GM19351 (cell line): ENCODE measurements at regions not wholly inside any gene's neighbourhood (a gene's known extent, or its start where the extent isn't known, plus 50 kb on each side); places are given as distances from the start of the nearest gene placed in this dataset.
"Not testable (repeated sequence)": the region's sequence is repeated elsewhere in the genome, so short reads cannot be mapped to it uniquely, and the experiment has no call there.

Source experiments
- ATAC-seq: cut with Tn5 transposase; IDR thresholded peaks from one replicate; pipeline ENCODE4 v1.9.1; 2021; ENCODE audit warnings: mild to moderate bottlenecking, moderate library complexity; ENCODE audit not compliant: unreplicated experiment

DNA sequence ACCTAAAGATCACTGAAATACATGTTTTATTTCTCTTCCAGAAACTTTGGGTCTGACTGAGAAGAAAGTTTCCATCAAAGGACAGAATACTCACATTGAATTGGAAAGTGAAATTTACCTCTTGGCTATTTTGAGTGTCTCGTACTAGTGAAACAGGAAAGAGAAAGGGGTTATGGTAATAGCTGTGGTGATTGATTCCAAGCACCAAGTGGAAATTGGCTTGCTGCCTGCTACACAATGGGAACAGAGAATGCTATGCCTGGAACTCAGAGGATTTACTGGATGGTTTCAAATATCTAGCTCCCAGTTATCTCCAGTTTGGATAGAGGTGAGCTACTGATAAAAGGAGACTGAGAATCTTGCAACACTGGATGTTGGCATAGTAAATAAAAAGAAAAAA lies 492.8 kb upstream of the FSIP2 start:
- no peak for ATAC-seq

GRCh38 chr2:185246717-185247116 lies 491.9 kb upstream of the FSIP2 start:
- no peak for ATAC-seq

DNA sequence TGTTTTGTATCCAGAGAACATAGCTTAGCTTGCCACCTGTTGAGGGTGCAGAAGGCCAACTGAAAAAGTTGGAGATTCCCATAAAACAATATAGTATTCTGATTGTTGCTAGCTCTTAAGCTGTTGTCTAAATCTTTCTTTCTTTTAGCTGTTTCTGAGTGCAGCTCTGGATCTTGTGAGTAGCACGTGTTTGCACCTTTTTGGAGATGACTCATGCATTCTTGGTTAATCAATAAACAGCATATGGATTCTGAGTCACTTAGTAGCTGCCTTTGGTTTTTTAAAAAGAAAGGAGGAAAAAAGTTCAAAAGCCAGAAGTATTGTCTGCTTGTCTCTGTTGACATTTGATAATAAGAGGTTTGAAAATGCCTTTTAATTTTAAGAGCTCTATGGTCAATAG lies 483.0 kb upstream of the FSIP2 start:
- ATAC-seq, result no peak

DNA sequence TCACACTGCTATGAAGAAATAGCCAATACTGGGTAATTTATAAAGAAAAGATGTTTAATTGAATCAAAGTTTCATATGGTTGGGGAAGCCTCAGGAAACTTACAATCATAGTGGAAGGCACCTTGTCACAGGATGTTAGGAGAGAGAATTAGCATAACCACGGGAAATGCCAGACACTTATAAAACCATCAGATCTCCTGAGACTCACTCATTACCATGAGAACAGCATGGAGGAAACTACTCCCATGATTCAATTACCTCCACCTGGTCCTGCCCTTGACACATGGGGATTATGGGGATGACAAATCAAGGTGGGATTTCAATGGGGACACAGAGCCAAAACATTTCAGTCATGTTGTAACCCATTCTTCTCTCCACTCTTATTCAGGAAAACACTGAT lies 472.9 kb upstream of the FSIP2 start:
- ATAC-seq, result no peak

DNA sequence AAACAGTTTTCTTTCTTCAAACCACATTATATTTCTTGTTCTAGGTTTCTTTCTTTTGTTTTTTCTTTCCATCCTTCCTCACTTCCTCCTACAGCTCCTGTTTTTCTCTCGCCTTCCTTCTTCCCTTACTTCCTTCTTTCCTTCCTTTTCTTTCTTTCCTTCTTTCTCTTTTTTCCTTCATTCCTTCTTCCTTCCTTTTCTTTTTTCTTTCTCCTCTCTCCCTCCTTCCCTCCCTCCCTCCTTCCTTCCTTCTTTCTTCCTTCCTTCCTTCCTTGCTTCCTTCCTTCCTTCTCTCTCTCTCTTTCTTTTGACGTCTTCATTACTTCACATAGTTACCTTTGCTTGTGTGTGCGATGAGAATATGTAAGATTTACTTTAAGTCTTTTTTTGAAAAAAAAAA lies 470.0 kb upstream of the FSIP2 start:
- no peak for ATAC-seq

GRCh38 chr2:185274718-185275484 lies 463.7 kb upstream of the FSIP2 start:
- ATAC-seq, result no peak

- not testable (repeated sequence) for ATAC-seq
These were observed 462.6 kb upstream of the FSIP2 start for GRCh38 chr2:185275979-185276378.

GRCh38 chr2:185278761-185279160 lies 459.8 kb upstream of the FSIP2 start:
- ATAC-seq, result no peak

DNA sequence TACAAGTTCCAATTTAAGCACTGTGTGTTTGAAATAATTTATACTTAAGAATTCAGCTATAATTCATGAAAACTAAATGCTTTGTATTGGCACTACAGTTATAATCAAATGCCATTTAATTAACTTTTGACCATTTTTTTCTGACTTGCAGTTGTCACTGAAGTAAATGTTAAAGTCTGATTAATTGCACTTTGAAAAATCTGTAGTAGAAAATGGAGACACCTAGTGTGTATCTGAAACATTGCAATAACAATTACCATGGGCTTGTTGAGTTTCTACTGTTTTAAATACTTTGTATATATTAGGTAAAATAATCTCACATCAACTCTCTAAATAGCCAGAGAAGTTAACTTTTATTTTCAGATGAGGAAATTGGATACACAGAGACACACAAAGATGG lies 458.6 kb upstream of the FSIP2 start:
- no peak for ATAC-seq

DNA sequence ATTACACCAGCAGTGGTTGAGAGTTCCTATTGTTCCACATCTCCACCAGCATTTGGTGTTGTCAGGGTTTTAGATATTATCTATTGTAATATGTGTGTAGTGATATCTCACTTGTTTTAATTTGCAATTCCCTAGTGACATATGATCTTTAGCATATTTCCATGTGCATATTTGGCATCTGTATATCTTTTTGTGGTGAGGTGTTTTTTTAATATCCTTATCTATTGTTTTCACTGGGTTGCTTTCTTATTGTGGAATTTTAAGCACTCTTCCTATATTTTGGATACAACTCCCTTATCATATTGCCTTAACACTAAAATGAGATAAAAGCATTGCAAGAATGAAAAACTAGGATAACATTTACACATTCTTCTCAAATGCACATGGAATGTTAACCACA lies 453.9 kb upstream of the FSIP2 start:
- no peak for ATAC-seq

- ATAC-seq, result not testable (repeated sequence)
These were observed 448.6 kb upstream of the FSIP2 start for GRCh38 chr2:185290012-185290411.

DNA sequence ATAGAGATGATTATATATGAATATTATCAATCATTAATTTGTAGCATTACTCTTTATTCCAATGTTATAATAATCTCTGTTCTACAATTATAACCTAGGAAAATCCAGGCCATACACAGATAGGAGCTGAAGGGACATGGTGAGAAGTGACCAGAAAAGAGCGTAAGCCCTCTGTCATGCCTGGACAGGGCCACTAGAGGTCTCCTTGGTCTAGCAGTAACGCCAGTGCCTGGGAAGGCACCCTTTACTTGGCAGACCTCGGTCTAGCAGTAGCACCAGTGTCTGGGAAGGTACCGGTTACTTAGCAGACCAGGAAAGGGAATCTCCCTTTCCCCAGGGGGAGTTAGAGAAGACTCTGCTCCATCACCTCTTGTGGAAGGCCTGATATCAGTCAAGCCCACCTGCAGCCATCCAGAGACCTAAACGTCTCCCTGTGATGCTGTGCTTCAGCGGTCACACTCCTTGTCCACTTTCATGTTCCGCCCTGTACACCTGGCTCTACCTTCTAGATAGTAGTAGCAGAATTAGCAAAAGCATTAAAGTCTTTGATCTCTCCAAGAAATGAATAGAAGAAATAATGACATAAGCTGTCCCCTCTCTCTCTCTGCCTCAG lies 447.5 kb upstream of the FSIP2 start:
- ATAC-seq, result peak; percentile 99

GRCh38 chr2:185299867-185300266 lies 438.7 kb upstream of the FSIP2 start:
- ATAC-seq, result no peak

GRCh38 chr2:185306119-185306518 lies 432.5 kb upstream of the FSIP2 start:
- peak; percentile 50 for ATAC-seq

GRCh38 chr2:185316383-185316782 lies 422.2 kb upstream of the FSIP2 start:
- ATAC-seq, result peak; percentile 88

- no peak for ATAC-seq
These were observed 420.3 kb upstream of the FSIP2 start for GRCh38 chr2:185318271-185318724.

DNA sequence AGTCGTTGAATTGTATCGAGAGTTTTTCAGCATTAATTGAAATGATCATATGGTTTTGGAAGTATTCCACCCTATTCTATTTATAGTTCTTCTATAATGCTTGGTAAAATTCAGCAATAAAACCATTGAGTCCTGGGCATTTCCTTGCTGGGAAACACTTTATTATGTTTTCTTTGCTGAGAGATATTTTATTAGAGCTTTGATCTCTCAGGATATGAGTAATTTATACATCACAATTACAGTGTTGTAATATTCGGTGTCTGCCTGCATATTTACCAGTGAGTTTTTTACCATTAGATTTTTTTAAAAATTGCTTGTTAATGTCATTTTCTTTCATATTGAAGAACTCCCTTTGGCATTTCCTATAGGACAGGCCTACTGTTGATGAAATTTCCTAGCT lies 402.7 kb upstream of the FSIP2 start:
- no peak for ATAC-seq

DNA sequence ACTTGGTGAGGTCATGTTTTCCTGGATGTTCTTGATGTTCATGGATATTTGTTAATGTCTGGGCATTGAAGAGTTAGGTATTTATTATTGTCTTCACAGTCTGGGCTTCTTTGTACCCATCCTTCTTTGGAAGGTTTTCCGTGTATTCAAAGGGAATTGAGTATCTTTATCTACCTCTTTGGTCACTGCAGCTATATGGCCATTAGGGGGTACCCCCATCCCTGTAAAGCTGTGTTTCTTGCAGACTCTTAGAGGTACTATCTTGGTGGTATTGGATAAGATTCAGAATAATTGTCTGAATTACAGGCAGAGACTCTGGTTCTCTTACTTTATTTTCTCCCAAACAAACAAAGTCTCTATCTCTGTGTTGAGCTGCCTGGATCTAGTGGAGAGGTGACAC lies 401.6 kb upstream of the FSIP2 start:
- ATAC-seq, result no peak

GRCh38 chr2:185338104-185338503 lies 400.5 kb upstream of the FSIP2 start:
- ATAC-seq, result no peak

DNA sequence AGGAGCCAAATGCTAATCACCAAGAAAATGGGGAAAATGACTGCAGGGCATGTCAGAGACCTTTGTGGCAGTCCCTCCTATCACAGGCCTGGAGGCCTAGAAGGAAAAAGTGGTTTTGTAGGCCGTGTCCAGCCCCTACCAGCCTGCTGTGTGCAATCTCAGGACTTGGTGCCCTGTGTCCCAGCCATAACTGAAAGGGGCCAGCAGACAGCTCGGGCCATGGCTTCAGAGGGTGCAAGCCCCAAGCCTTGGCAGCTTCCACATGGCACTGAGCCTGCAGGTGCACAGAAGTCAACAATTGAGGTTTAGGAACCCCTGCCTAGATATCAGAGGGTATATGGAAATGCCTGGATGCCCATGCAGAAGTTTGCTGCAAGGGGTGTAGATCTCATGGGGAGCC lies 391.2 kb upstream of the FSIP2 start:
- no peak for ATAC-seq

GRCh38 chr2:185360776-185361175 lies 377.8 kb upstream of the FSIP2 start:
- ATAC-seq, result no peak

GRCh38 chr2:185372188-185372587 lies 366.4 kb upstream of the FSIP2 start:
- ATAC-seq, result no peak

DNA sequence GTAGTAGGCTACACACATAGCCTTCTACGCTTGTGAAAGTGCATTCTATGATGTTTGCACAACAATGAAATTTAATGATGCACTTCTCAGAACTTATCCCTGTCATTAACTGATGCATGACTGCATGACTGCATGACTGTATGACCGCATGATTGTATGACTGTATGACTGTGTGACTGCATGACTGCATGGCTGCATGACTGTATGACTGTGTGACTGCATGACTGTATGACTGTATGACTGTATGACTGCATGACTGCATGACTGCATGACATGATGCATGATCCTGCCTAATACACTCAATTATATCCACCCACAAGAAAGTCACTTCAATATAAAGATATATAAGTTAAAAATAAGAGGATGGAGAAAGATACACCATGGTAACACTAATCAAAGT lies 365.4 kb upstream of the FSIP2 start:
- ATAC-seq, result no peak
